Thymus (tissue), 11 donors: ENCODE measurements at regions not wholly inside any gene's neighbourhood (a gene's known extent, or its start where the extent isn't known, plus 50 kb on each side); places are given as distances from the start of the nearest gene placed in this dataset.

Experiments
- DNase-seq, 9 donors: peaks; one replicate each; pipeline ENCODE4 v3.0.0-alpha.2; 2013; ENCODE audit warnings: low spot score in 9 of 9, low read depth in 6 of 9, missing footprints in 1 of 9
- H3K27ac ChIP-seq, 2 donors: one replicate each; pipeline ENCODE4 v1.5.1; 2013; ENCODE audit warnings: control low read depth in 1 of 2, low read depth in 1 of 2, low read length in 1 of 2, mild to moderate bottlenecking in 1 of 2, moderate library complexity in 1 of 2
- H3K27me3 ChIP-seq, 2 donors: one replicate each; pipeline ENCODE4 v1.5.1; 2013; ENCODE audit warnings: low read length in 1 of 2; ENCODE audit not compliant: control insufficient read depth in 2 of 2, insufficient read depth in 1 of 2
- H3K36me3 ChIP-seq, 2 donors: one replicate each; pipeline ENCODE4 v1.5.1; 2013; ENCODE audit warnings: low read length in 1 of 2, mild to moderate bottlenecking in 1 of 2, moderate library complexity in 1 of 2; ENCODE audit not compliant: control insufficient read depth in 2 of 2, insufficient read depth in 2 of 2
- H3K4me1 ChIP-seq, 2 donors: one replicate each; pipeline ENCODE4 v1.5.1; 2013; ENCODE audit warnings: low read length in 2 of 2; ENCODE audit not compliant: control insufficient read depth in 2 of 2, insufficient read depth in 2 of 2
- H3K4me3 ChIP-seq, 2 donors: one replicate each; pipeline ENCODE4 v1.5.1; 2013; ENCODE audit warnings: low read length in 2 of 2, control low read depth in 1 of 2, mild to moderate bottlenecking in 1 of 2
- H3K9me3 ChIP-seq, 2 donors: one replicate each; pipeline ENCODE4 v1.5.1; 2013; ENCODE audit warnings: low read length in 1 of 2, mild to moderate bottlenecking in 1 of 2; ENCODE audit not compliant: control insufficient read depth in 2 of 2, insufficient read depth in 1 of 2
- WGBS: extraction: QIAGEN DNeasy Blood & Tissue Kit; methylation state at CpG from one replicate; pipeline ENCODE4 v1.1.7; 2013; 5-methylcytosine and 5-hydroxymethylcytosine counted together
- donor health status: healthy.

DNA sequence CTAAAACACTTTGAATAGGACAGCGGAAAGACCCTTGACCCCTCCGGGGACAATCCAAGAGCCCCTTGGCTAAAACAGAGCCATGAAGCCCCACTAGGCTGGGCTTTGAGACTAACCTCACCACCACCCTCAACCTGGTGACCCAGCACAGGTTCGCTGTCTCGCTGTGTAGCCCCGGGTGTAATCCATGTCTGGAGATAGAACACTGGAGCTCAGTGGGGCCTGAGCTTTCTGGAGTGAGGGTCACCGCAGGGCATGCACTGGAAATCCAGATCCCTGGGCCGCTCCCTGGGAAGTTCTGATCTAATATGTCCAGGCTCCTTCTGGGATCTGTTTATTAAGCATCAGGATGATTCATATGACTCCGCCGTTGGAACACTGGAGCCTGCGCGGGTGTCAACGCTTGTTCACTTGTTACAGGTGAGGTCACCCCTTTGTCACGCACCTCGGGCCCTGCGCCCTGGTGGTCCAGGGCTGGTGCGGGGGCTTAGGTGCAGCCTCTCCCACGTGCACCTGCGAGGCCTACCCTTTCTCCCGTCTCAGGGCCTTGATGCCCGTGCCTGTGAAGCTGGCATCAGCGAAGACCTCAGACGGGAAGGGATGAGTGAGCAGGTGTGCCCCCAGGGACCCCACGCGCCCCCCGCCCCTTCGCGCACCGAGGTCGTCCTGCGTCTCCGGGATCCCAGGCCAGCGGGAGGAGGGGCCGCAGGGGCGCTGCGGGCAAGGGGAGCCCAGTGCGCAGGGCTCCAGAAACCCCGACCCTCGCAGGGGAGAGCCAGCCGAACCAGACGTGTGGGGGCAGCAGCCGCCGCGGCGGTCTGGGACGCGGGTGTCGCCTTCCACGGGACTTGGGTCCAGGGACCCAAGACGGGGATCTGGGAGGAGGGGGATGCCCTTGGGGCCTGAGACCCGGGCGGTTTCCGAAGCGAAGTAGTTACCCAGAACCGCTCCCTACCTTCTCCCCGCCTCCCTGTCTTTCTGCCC lies 224.1 kb upstream of the FOXF1 start:
- Histone ChIP-seq H3K27ac (no peak overlapping the region), H3K27me3 (peaks cover 51 to 77% of the 10 kb centered on the region in 2 donors), H3K9me3 (no peaks in the 10 kb centered on the region), H3K36me3 (no peaks in the 10 kb centered on the region), H3K4me1 (no peaks in the 10 kb centered on the region), H3K4me3 (no peak overlapping the region)
- 7% methylated on average over 55 of the region's 55 CpGs for WGBS
- DNase-seq, result no peak

GRCh38 chr16:86286991-86287663 lies 223.2 kb upstream of the FOXF1 start:
- Histone ChIP-seq H3K4me3 (no peak overlapping the region), H3K27ac (no peak overlapping the region), H3K9me3 (no peaks in the 10 kb centered on the region), H3K27me3 (peaks cover 51 to 80% of the 10 kb centered on the region in 2 donors), H3K4me1 (no peaks in the 10 kb centered on the region), H3K36me3 (no peaks in the 10 kb centered on the region)
- WGBS, result 6% methylated on average over 49 of the region's 49 CpGs
- DNase-seq, result no peak

GRCh38 chr16:86287664-86288201 lies 222.6 kb upstream of the FOXF1 start:
- Histone ChIP-seq H3K4me1 (no peaks in the 10 kb centered on the region), H3K9me3 (no peaks in the 10 kb centered on the region), H3K36me3 (no peaks in the 10 kb centered on the region), H3K27me3 (peaks cover 51 to 83% of the 10 kb centered on the region in 2 donors), H3K27ac (no peak overlapping the region), H3K4me3 (no peak overlapping the region)
- WGBS, result 11% methylated on average over 8 of the region's 8 CpGs
- DNase-seq, result no peak

- no peak for DNase-seq
- Histone ChIP-seq H3K36me3 (no peaks in the 10 kb centered on the region), H3K27ac (no peak overlapping the region), H3K4me1 (no peaks in the 10 kb centered on the region), H3K4me3 (no peak overlapping the region), H3K9me3 (no peaks in the 10 kb centered on the region), H3K27me3 (peaks cover 51 to 83% of the 10 kb centered on the region in 2 donors)
- 7% methylated on average over 19 of the region's 19 CpGs for WGBS
These were observed 221.5 kb upstream of the FOXF1 start for GRCh38 chr16:86288716-86289294.

- 25% methylated on average over 11 of the region's 11 CpGs for WGBS
- no peak overlapping the region for H3K27ac ChIP-seq
- DNase-seq, result no peak
- peaks cover 51 to 84% of the 10 kb centered on the region in 2 donors for H3K27me3 ChIP-seq
- no peak overlapping the region for H3K4me3 ChIP-seq
- no peaks in the 10 kb centered on the region for H3K9me3 ChIP-seq
- H3K4me1 ChIP-seq, result no peaks in the 10 kb centered on the region
- H3K36me3 ChIP-seq, result no peaks in the 10 kb centered on the region
These were observed 221.0 kb upstream of the FOXF1 start for GRCh38 chr16:86289304-86289703.

- no peak for DNase-seq
- H3K9me3 ChIP-seq, result no peaks in the 10 kb centered on the region
- no peaks in the 10 kb centered on the region for H3K4me1 ChIP-seq
- no peak overlapping the region for H3K27ac ChIP-seq
- H3K27me3 ChIP-seq, result peaks cover 50 to 84% of the 10 kb centered on the region in 2 donors
- H3K4me3 ChIP-seq, result no peak overlapping the region
- H3K36me3 ChIP-seq, result no peaks in the 10 kb centered on the region
- 31% methylated on average over 2 of the region's 2 CpGs for WGBS
These were observed 220.4 kb upstream of the FOXF1 start for GRCh38 chr16:86289907-86290306.

DNA sequence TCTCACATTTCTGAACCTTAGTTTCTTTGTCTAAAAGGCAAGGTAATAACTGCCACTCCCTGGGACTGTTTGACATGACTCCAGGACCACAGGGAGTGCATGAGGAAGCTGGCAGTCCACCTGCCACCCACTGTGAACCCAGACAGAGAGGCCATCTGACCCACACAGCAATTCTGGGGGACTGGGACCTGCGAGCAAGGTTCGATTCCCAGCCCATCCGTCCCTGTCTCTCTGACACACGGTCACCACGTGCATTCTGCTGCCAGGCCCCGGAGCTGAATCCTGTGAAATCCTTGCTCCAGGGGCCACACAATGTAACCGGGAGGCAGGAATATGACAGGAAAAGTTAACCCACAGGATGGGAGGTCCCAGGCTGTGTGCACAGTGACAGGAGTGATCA lies 218.8 kb upstream of the FOXF1 start:
- Histone ChIP-seq H3K36me3 (no peaks in the 10 kb centered on the region), H3K4me1 (no peaks in the 10 kb centered on the region), H3K27me3 (peaks cover 35 to 84% of the 10 kb centered on the region in 2 donors), H3K4me3 (no peak overlapping the region), H3K9me3 (no peaks in the 10 kb centered on the region), H3K27ac (no peak overlapping the region)
- WGBS, result 76% methylated on average over 7 of the region's 7 CpGs
- no peak for DNase-seq

GRCh38 chr16:86292171-86292775 lies 218.1 kb upstream of the FOXF1 start:
- no peak overlapping the region for H3K4me3 ChIP-seq
- H3K4me1 ChIP-seq, result no peaks in the 10 kb centered on the region
- H3K9me3 ChIP-seq, result no peaks in the 10 kb centered on the region
- peaks cover 27 to 84% of the 10 kb centered on the region in 2 donors for H3K27me3 ChIP-seq
- WGBS, result 77% methylated on average over 16 of the region's 16 CpGs
- no peak overlapping the region for H3K27ac ChIP-seq
- no peak for DNase-seq
- H3K36me3 ChIP-seq, result no peaks in the 10 kb centered on the region
